IMR-90 (cell line): ENCODE measurements at regions not wholly inside any gene's neighbourhood (a gene's known extent, or its start where the extent isn't known, plus 50 kb on each side); places are given as distances from the start of the nearest gene placed in this dataset.

ENCODE experiments used
- ATAC-seq: fragments of 200-7000 bp; cut with Tn5 transposase; 2 replicates; pipeline ENCODE4 v1.9.1; 2020; ENCODE audit warnings: low read depth, mild to moderate bottlenecking, moderate library complexity
- BruUV-seq: library from RNA; stranded (reverse); fragments of 400-500 nt; replicated peaks from 2 replicates; lab custom pipeline; 2021; lab: Mats Ljungman, UMichigan
- CTCF ChIA-PET: fragments of 300-600 bp; formaldehyde crosslinking; extraction: SDS; loops from one replicate; lab custom pipeline; 2021; ENCODE audit warnings: antibody characterized with exemption; lab: Yijun Ruan, JAX
- POLR2A ChIA-PET: fragments of 300-600 bp; sonication (Branson Sonifier 250); formaldehyde crosslinking; loops from one replicate; lab custom pipeline; 2022; ENCODE audit warnings: antibody characterized with exemption; ENCODE audit not compliant: unreplicated experiment; lab: Charles Lee
- DNase-seq: peaks from one replicate; pipeline ENCODE4 v3.0.0; 2013
- H2AFZ ChIP-seq: replicated peaks from 2 replicates; pipeline ENCODE3; 2013; ENCODE audit warnings: low read length, mild to moderate bottlenecking; ENCODE audit not compliant: poor library complexity
- H2AK5ac ChIP-seq: 2 replicates; pipeline ENCODE4 v1.6.1; 2013; ENCODE audit warnings: low read depth, low read length, inconsistent platforms
- H2AK9ac ChIP-seq: replicated peaks from 2 replicates; pipeline ENCODE3; 2013; ENCODE audit warnings: mild to moderate bottlenecking, low read depth, low read length, moderate library complexity; ENCODE audit not compliant: poor library complexity
- H2BK120ac ChIP-seq: 2 replicates; pipeline ENCODE4 v1.6.1; 2013; ENCODE audit warnings: low read depth, low read length, inconsistent platforms
- H2BK15ac ChIP-seq: 3 replicates; pipeline ENCODE4 v1.6.1; 2013; ENCODE audit warnings: low read depth, low read length, inconsistent platforms
- H2BK20ac ChIP-seq: 2 replicates; pipeline ENCODE4 v1.6.1; 2013; ENCODE audit warnings: low read depth, mild to moderate bottlenecking, inconsistent platforms, low read length, moderate library complexity
- H2BK5ac ChIP-seq: 2 replicates; pipeline ENCODE4 v1.6.1; 2013; ENCODE audit warnings: mild to moderate bottlenecking, low read depth, low read length, inconsistent platforms; ENCODE audit not compliant: poor library complexity, severe bottlenecking
- H3K14ac ChIP-seq: replicated peaks from 2 replicates; pipeline ENCODE4 v1.6.1; 2013; ENCODE audit warnings: low read depth, low read length, inconsistent platforms
- H3K18ac ChIP-seq: 2 replicates; pipeline ENCODE4 v1.6.1; 2013; ENCODE audit warnings: low read depth, low read length, control low read depth
- H3K23ac ChIP-seq: 2 replicates; pipeline ENCODE4 v1.6.1; 2013; ENCODE audit warnings: low read depth, low read length, inconsistent platforms
- H3K27ac ChIP-seq: 2 replicates; pipeline ENCODE4 v1.5.1; 2013; ENCODE audit warnings: mild to moderate bottlenecking, control low read depth, low read length; ENCODE audit not compliant: insufficient read depth
- H3K27me3 ChIP-seq: 2 replicates; pipeline ENCODE4 v1.6.1; 2013; ENCODE audit warnings: low read length; ENCODE audit not compliant: control insufficient read depth, insufficient read depth
- H3K36me3 ChIP-seq: 2 replicates; pipeline ENCODE4 v1.6.1; 2013; ENCODE audit warnings: low read length, mixed read lengths; ENCODE audit not compliant: control insufficient read depth, insufficient read depth
- H3K4ac ChIP-seq: 2 replicates; pipeline ENCODE4 v1.6.1; 2013; ENCODE audit warnings: low read depth, low read length, inconsistent platforms
- H3K4me1 ChIP-seq: 2 replicates; pipeline ENCODE4 v1.6.1; 2013; ENCODE audit warnings: low read length, mixed read lengths; ENCODE audit not compliant: control insufficient read depth, insufficient read depth
- H3K4me2 ChIP-seq: 2 replicates; pipeline ENCODE4 v1.6.1; 2013; ENCODE audit warnings: low read depth, mild to moderate bottlenecking, control low read depth, low read length, moderate library complexity
- H3K4me3 ChIP-seq: 2 replicates; pipeline ENCODE4 v1.5.1; 2013; ENCODE audit warnings: low read depth, mild to moderate bottlenecking, control low read depth, low read length, moderate library complexity; ENCODE audit not compliant: insufficient read depth
- H3K56ac ChIP-seq: 2 replicates; pipeline ENCODE4 v1.6.1; 2013; ENCODE audit warnings: low read length, inconsistent platforms; ENCODE audit not compliant: insufficient read depth; ENCODE audit errors: extremely low read depth
- H3K79me1 ChIP-seq, 2 experiments: 2 replicates each; pipeline ENCODE4 v1.6.1; 2013; ENCODE audit warnings: low read length in 2 of 2, inconsistent platforms in 1 of 2, low read depth in 1 of 2
- H3K9ac ChIP-seq: 2 replicates; pipeline ENCODE4 v1.6.1; 2013; ENCODE audit warnings: low read depth, low read length, control low read depth
- H3K9me1 ChIP-seq: 2 replicates; pipeline ENCODE4 v1.6.1; 2013; ENCODE audit warnings: low read length, inconsistent platforms; ENCODE audit not compliant: insufficient read depth
- H3K9me3 ChIP-seq: 2 replicates; pipeline ENCODE4 v1.6.1; 2013; ENCODE audit warnings: low read length; ENCODE audit not compliant: control insufficient read depth, insufficient read depth
- H4K20me1 ChIP-seq: 2 replicates; pipeline ENCODE4 v1.6.1; 2013; ENCODE audit warnings: low read length, inconsistent platforms; ENCODE audit not compliant: insufficient read depth
- H4K5ac ChIP-seq: 2 replicates; pipeline ENCODE4 v1.6.1; 2013; ENCODE audit warnings: mild to moderate bottlenecking, low read depth, low read length, control low read depth
- H4K8ac ChIP-seq, 2 experiments: 2 replicates each; pipeline ENCODE4 v1.6.1; 2013; ENCODE audit warnings: low read depth in 2 of 2, low read length in 2 of 2, control low read depth in 1 of 2, inconsistent platforms in 1 of 2
- H4K91ac ChIP-seq: 2 replicates; pipeline ENCODE4 v1.6.1; 2013; ENCODE audit warnings: low read depth, low read length, inconsistent platforms; ENCODE audit not compliant: insufficient read depth
- CEBPB ChIP-seq: IDR thresholded peaks from 2 replicates; pipeline ENCODE4 v1.6.1; 2012; ENCODE audit warnings: low read depth, low read length, improper control_type of control experiment
- CHD1 ChIP-seq: IDR thresholded peaks from 2 replicates; pipeline ENCODE4 v1.6.1; 2012; ENCODE audit warnings: low read depth, low read length, improper control_type of control experiment
- MXI1 ChIP-seq: IDR thresholded peaks from 2 replicates; pipeline ENCODE4 v1.6.1; 2012; ENCODE audit warnings: low read depth, mild to moderate bottlenecking, low read length, moderate library complexity, borderline replicate concordance
- NFE2L2 ChIP-seq: fragments of 150-350 bp; IDR thresholded peaks from 2 replicates; pipeline ENCODE4 v1.6.1; 2016; ENCODE audit warnings: low read depth, mild to moderate bottlenecking, low read length
- RAD21 ChIP-seq: IDR thresholded peaks from 2 replicates; pipeline ENCODE4 v1.6.1; 2012; ENCODE audit warnings: low read length, improper control_type of control experiment
- RCOR1 ChIP-seq: IDR thresholded peaks from 2 replicates; pipeline ENCODE4 v1.6.1; 2012; ENCODE audit warnings: mild to moderate bottlenecking, low read length, improper control_type of control experiment; ENCODE audit not compliant: insufficient replicate concordance
- WGBS, 2 experiments: methylation state at CpG; one replicate each; pipeline versions ENCODE4 v1.1.5 to v1.1.7; 2013; ENCODE audit warnings: missing lambda C conversion rate in 2 of 2; ENCODE audit not compliant: insufficient read length in 1 of 2; ENCODE audit errors: extremely low coverage in 2 of 2; 5-methylcytosine and 5-hydroxymethylcytosine counted together
- dilution Hi-C: fragments of 300-500 bp; cut with HindIII; formaldehyde crosslinking; loops from one replicate; pipeline ENCODE4 v1.14.3; 2018; ENCODE audit warnings: low sequenced_read_pairs; ENCODE audit not compliant: unreplicated experiment
- in situ Hi-C: fragments of 300-500 bp; cut with MboI; formaldehyde crosslinking; loops from 3 replicates; pipeline ENCODE4 v1.14.3; 2019; ENCODE audit warnings: low sequenced_read_pairs, inconsistent platforms, mixed read lengths
- intact Hi-C: fragments of 100-400 bp; cut with micrococcal nuclease; formaldehyde crosslinking; loops from 2 replicates; pipeline ENCODE4 v1.10.0; 2022
- TF ChIP-seq, protein P1 (sequence below): fragments of 150-350 bp; IDR thresholded peaks from 2 replicates; pipeline ENCODE4 v1.6.1; 2016; ENCODE audit warnings: low read depth, mild to moderate bottlenecking, low read length, moderate library complexity, borderline replicate concordance
- TF ChIP-seq, protein P2 (sequence below): conservative IDR thresholded peaks from 2 replicates; pipeline ENCODE4 v1.5.1; 2012; ENCODE audit warnings: mild to moderate bottlenecking, low read depth, low read length, improper control_type of control experiment

DNA sequence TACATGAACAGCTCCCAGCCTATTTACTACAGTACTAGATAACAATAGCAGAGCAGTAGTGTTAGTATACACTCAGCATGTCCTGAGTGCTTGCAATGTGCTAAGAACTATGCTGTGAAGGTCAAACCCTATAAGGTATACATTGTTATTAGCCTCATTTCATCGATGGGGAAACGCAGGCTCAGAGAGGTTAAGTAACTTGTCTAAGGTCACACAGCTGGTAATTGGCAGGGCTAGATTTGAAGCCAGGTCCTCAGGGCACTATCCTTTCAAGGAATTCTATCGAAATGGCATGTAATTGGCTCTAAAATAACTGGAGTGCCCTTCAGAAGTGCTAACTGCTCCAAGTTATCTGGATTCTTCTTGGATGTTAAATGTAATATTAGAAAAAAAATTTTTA lies 295.6 kb downstream of the ZNF536 start:
- DNase-seq (no peak), ATAC-seq (no peak)
- Histone ChIP-seq H3K4ac (no peak overlapping the region), H2AFZ (no peak overlapping the region), H3K4me3 (no peak overlapping the region), H3K36me3 (no peaks in the 10 kb centered on the region), H3K18ac (no peak overlapping the region), H4K91ac (no peak overlapping the region), H3K27me3 (no peaks in the 10 kb centered on the region; the same call in 1 of the 2 replicates), H4K5ac (no peak overlapping the region), H3K9me3 (no peaks in the 10 kb centered on the region), H3K4me2 (no peak overlapping the region), H3K9me1 (no peaks in the 10 kb centered on the region), H2BK15ac (no peak overlapping the region), H4K20me1 (no peaks in the 10 kb centered on the region), H3K27ac (no peak overlapping the region), H3K56ac (no peak overlapping the region), H2AK5ac (no peak overlapping the region), H3K79me1 (no peaks in the 10 kb centered on the region), H3K9ac (no peak overlapping the region), H4K8ac (no peak overlapping the region), H2BK20ac (no peak overlapping the region), H2BK5ac (no peak overlapping the region), H2AK9ac (no peak overlapping the region), H2BK120ac (no peak overlapping the region), H3K14ac (no peak overlapping the region), H3K4me1 (no peaks in the 10 kb centered on the region), H3K23ac (no peak overlapping the region)
- in situ Hi-C loops = loop anchor here (25.0 kb wide), 1 partner anchor 1895 kb away; no protein-coding TSS in a partner anchor
- TF ChIP-seq CEBPB = no peak
- no peak for TF ChIP-seq RCOR1
- no peak for TF ChIP-seq RAD21
- TF ChIP-seq, protein P1, sequence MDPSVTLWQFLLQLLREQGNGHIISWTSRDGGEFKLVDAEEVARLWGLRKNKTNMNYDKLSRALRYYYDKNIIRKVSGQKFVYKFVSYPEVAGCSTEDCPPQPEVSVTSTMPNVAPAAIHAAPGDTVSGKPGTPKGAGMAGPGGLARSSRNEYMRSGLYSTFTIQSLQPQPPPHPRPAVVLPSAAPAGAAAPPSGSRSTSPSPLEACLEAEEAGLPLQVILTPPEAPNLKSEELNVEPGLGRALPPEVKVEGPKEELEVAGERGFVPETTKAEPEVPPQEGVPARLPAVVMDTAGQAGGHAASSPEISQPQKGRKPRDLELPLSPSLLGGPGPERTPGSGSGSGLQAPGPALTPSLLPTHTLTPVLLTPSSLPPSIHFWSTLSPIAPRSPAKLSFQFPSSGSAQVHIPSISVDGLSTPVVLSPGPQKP = no peak
- TF ChIP-seq NFE2L2 = no peak
- TF ChIP-seq CHD1 = no peak
- TF ChIP-seq, protein P2, sequence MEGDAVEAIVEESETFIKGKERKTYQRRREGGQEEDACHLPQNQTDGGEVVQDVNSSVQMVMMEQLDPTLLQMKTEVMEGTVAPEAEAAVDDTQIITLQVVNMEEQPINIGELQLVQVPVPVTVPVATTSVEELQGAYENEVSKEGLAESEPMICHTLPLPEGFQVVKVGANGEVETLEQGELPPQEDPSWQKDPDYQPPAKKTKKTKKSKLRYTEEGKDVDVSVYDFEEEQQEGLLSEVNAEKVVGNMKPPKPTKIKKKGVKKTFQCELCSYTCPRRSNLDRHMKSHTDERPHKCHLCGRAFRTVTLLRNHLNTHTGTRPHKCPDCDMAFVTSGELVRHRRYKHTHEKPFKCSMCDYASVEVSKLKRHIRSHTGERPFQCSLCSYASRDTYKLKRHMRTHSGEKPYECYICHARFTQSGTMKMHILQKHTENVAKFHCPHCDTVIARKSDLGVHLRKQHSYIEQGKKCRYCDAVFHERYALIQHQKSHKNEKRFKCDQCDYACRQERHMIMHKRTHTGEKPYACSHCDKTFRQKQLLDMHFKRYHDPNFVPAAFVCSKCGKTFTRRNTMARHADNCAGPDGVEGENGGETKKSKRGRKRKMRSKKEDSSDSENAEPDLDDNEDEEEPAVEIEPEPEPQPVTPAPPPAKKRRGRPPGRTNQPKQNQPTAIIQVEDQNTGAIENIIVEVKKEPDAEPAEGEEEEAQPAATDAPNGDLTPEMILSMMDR = no peak
- TF ChIP-seq MXI1 = no peak
- BruUV-seq = no TSS peak
- dilution Hi-C loops = no loop called here
- WGBS, 2 experiments = 60% methylated on average over 2 of the region's 3 CpGs; no CpG with 5 or more reads in 1 of the 2 experiments
- intact Hi-C loops = loop anchor here (2.0 to 10.0 kb wide), 3 partner anchors 1375 to 1903 kb away; no protein-coding TSS in a partner anchor
- ChIA-PET POLR2A (no interaction called here), CTCF (interaction anchor here (0.6 to 1.6 kb wide), 3 partner anchors 15 to 1556 kb away, joined by 3 to 5 read pairs (median 3); no protein-coding TSS in a partner anchor)
